GM20000 (cell line): ENCODE measurements at regions not wholly inside any gene's neighbourhood (a gene's known extent, or its start where the extent isn't known, plus 50 kb on each side); places are given as distances from the start of the nearest gene placed in this dataset.

Source experiments
- DNase-seq: peaks from one replicate; pipeline ENCODE4 v3.0.0; 2012; ENCODE audit warnings: low spot score
- CTCF ChIP-seq: IDR thresholded peaks from 2 replicates; pipeline ENCODE4 v1.5.1; 2012; ENCODE audit warnings: mild to moderate bottlenecking, control low read depth; ENCODE audit errors: extremely low read depth, missing control alignments

GRCh38 chr18:32621034-32621433 lies 150.4 kb upstream of the GAREM1 start:
- no peak for DNase-seq
- TF ChIP-seq CTCF, result no peak

- TF ChIP-seq CTCF, result no peak
- DNase-seq, result no peak
Observed at GRCh38 chr18:32618546-32618945, 147.9 kb upstream of the GAREM1 start.

GRCh38 chr18:32613821-32614220 lies 143.1 kb upstream of the GAREM1 start:
- no peak for DNase-seq
- no peak for TF ChIP-seq CTCF

- DNase-seq, result no peak
- TF ChIP-seq CTCF, result no peak
Observed at GRCh38 chr18:32612651-32613050, 142.0 kb upstream of the GAREM1 start.

- DNase-seq, result no peak
- TF ChIP-seq CTCF, result no peak
Observed at GRCh38 chr18:32610176-32610575, 139.5 kb upstream of the GAREM1 start.

- no peak for TF ChIP-seq CTCF
- DNase-seq, result no peak
Observed at GRCh38 chr18:32607816-32608215, 137.1 kb upstream of the GAREM1 start.

- no peak for DNase-seq
- TF ChIP-seq CTCF, result no peak
Observed at GRCh38 chr18:32598144-32598543, 127.5 kb upstream of the GAREM1 start.
